HepG2 (cell line): ENCODE measurements at regions not wholly inside any gene's neighbourhood (a gene's known extent, or its start where the extent isn't known, plus 50 kb on each side); places are given as distances from the start of the nearest gene placed in this dataset.

Source experiments
- ATAC-seq: fragments of 200-7000 bp; cut with Tn5 transposase; 3 replicates; pipeline ENCODE4 v1.9.1; 2020; ENCODE audit warnings: mild to moderate bottlenecking, moderate library complexity
- BruUV-seq: library from RNA; stranded (reverse); fragments of 400-500 nt; replicated peaks from 2 replicates; lab custom pipeline; 2021; lab: Mats Ljungman, UMichigan
- CTCF ChIA-PET: fragments of 300-600 bp; formaldehyde crosslinking; extraction: SDS; loops from one replicate; lab custom pipeline; 2021; ENCODE audit warnings: low total read pairs, inconsistent platforms, low intra/inter-chr PET ratio; lab: Yijun Ruan, JAX
- POLR2A ChIA-PET: fragments of 350-600 bp; sonication (Branson Sonifier 250); formaldehyde crosslinking; loops from one replicate; lab custom pipeline; 2020; ENCODE audit warnings: antibody characterized with exemption, inconsistent platforms; lab: Yijun Ruan, JAX
- DNase-seq: peaks from one replicate; pipeline ENCODE4 v3.0.0-alpha.2; 2015; ENCODE audit warnings: low spot score
- FAIRE-seq: peaks from 3 replicates; lab custom pipeline; 2011; peaks lifted over from hg19 to GRCh38; lab: Jason Lieb, UNC
- H2AFZ ChIP-seq: one replicate; pipeline ENCODE4 v1.6.1; 2011; ENCODE audit warnings: low read length, inconsistent platforms
- H3K27ac ChIP-seq: fragments of 300-600 bp; 3 replicates; pipeline ENCODE4 v1.8.0; 2011; ENCODE audit warnings: mixed run types, mild to moderate bottlenecking, mixed read lengths, low read length, inconsistent platforms; ENCODE audit not compliant: insufficient read depth; ENCODE audit errors: extremely low read length
- H3K27me3 ChIP-seq, 2 experiments: fragments of 200-600 bp in 1 of 2; 2 replicates in 1 of 2; 3 replicates in 1 of 2; pipeline versions ENCODE4 v1.6.0 to v1.8.0; 2011; ENCODE audit warnings: low read length in 2 of 2, mild to moderate bottlenecking in 2 of 2, moderate library complexity in 2 of 2, inconsistent platforms in 1 of 2; ENCODE audit not compliant: insufficient read depth in 2 of 2, control insufficient read depth in 1 of 2
- H3K36me3 ChIP-seq, 2 experiments: fragments of 200-600 bp in 1 of 2; replicated peaks in 1 of 2; 2 replicates in 1 of 2; 3 replicates in 1 of 2; pipeline versions ENCODE4 v1.5.1 to v1.8.0; 2011; ENCODE audit warnings: low read length in 2 of 2, inconsistent platforms in 1 of 2; ENCODE audit not compliant: insufficient read depth in 2 of 2, control insufficient read depth in 1 of 2
- H3K4me1 ChIP-seq: 2 replicates; pipeline ENCODE4 v1.5.1; 2012; ENCODE audit warnings: low read length, inconsistent platforms; ENCODE audit not compliant: insufficient read depth
- H3K4me2 ChIP-seq: 2 replicates; pipeline ENCODE4 v1.6.0; 2011; ENCODE audit warnings: low read depth, low read length, inconsistent platforms
- H3K4me3 ChIP-seq, 3 experiments: fragments of 200-600 bp in 1 of 3; sonication (generic), shearing (Covaris generic) in 1 of 3; replicated peaks in 1 of 3; 2 replicates each; pipeline ENCODE4 v1.5.1; 2011 to 2016; ENCODE audit warnings: low read length in 3 of 3, inconsistent platforms in 2 of 3, low read depth in 2 of 3, mild to moderate bottlenecking in 2 of 3, control low read depth in 1 of 3, mixed read lengths in 1 of 3; ENCODE audit not compliant: insufficient read depth in 1 of 3
- H3K79me2 ChIP-seq: one replicate; pipeline ENCODE4 v1.6.1; 2011; ENCODE audit warnings: low read length, inconsistent platforms; ENCODE audit not compliant: insufficient read depth
- H3K9ac ChIP-seq: 2 replicates; pipeline ENCODE4 v1.6.0; 2011; ENCODE audit warnings: mild to moderate bottlenecking, low read depth, low read length, inconsistent platforms; ENCODE audit not compliant: insufficient read depth
- H3K9me3 ChIP-seq: 2 replicates; pipeline ENCODE4 v1.5.1; 2012; ENCODE audit warnings: mild to moderate bottlenecking, low read length
- H4K20me1 ChIP-seq: 2 replicates; pipeline ENCODE4 v1.6.0; 2011; ENCODE audit warnings: inconsistent platforms, mild to moderate bottlenecking, low read length, moderate library complexity; ENCODE audit not compliant: insufficient read depth
- CENPT ChIP-seq: sonication (generic); formaldehyde crosslinking; IDR thresholded peaks from 2 replicates; pipeline ENCODE4 v1.8.0; 2022; ENCODE audit warnings: low read depth, mild to moderate bottlenecking, moderate library complexity, missing genetic modification reagents
- DRAP1 ChIP-seq: IDR thresholded peaks from 2 replicates; pipeline ENCODE4 v1.6.1; 2016; ENCODE audit warnings: missing genetic modification reagents, missing compliant biosample characterization
- HIC2 ChIP-seq: sonication (generic); formaldehyde crosslinking; IDR thresholded peaks from 2 replicates; pipeline ENCODE4 v1.9.0; 2022; ENCODE audit warnings: low read depth, missing genetic modification reagents
- RXRB ChIP-seq: IDR thresholded peaks from 2 replicates; pipeline ENCODE4 v1.6.1; 2016; ENCODE audit warnings: borderline replicate concordance, missing genetic modification reagents, missing compliant biosample characterization
- ZBTB33 ChIP-seq: sonication (generic); formaldehyde crosslinking; IDR thresholded peaks from 2 replicates; pipeline ENCODE4 v1.4.0; 2020; ENCODE audit warnings: missing genetic modification reagents
- ZBTB40 ChIP-seq, 2 experiments: fragments of 450-650 bp in 1 of 2; sonication (generic) in 1 of 2; formaldehyde crosslinking in 1 of 2; IDR thresholded peaks; 2 replicates each; pipeline versions ENCODE4 v1.6.1 to v1.8.0; 2016 to 2022; ENCODE audit warnings: antibody characterized with exemption in 1 of 2, mild to moderate bottlenecking in 1 of 2, missing genetic modification reagents in 1 of 2
- ZFP36L1 ChIP-seq: sonication (generic); formaldehyde crosslinking; IDR thresholded peaks from 2 replicates; pipeline ENCODE4 v1.8.0; 2022; ENCODE audit warnings: mild to moderate bottlenecking, missing genetic modification reagents, moderate library complexity
- ZMYM3 ChIP-seq: sonication (generic); formaldehyde crosslinking; IDR thresholded peaks from 2 replicates; pipeline ENCODE4 v1.5.1; 2020; ENCODE audit warnings: mild to moderate bottlenecking, missing genetic modification reagents
- ZNF260 ChIP-seq: sonication (generic); formaldehyde crosslinking; IDR thresholded peaks from 2 replicates; pipeline ENCODE4 v1.4.0; 2020; ENCODE audit warnings: missing genetic modification reagents, low read depth, mild to moderate bottlenecking, borderline replicate concordance
- ZNF782 ChIP-seq: sonication (generic); formaldehyde crosslinking; IDR thresholded peaks from 2 replicates; pipeline ENCODE4 v1.4.0; 2020; ENCODE audit warnings: missing genetic modification reagents, mild to moderate bottlenecking, borderline replicate concordance
- WGBS: methylation state at CpG from one replicate; pipeline ENCODE4 v1.1.6; 2017; ENCODE audit warnings: low lambda C conversion rate; 5-methylcytosine and 5-hydroxymethylcytosine counted together
- in situ Hi-C: cut with HindIII; loops from 2 replicates; pipeline ENCODE4 v1.10.0; 2017; ENCODE audit warnings: low pct_unique_long_range_greater_than_20kb; ENCODE audit not compliant: extremely low pct_ligation_motif_present
- intact Hi-C: fragments of 100-400 bp; cut with micrococcal nuclease; formaldehyde crosslinking; loops from one replicate; pipeline ENCODE4 v1.10.0; 2022; ENCODE audit not compliant: unreplicated experiment

- no peak for TF ChIP-seq HIC2
- TF ChIP-seq ZMYM3 (CRISPR knock-in tag), result no peak
- no peak for TF ChIP-seq ZNF260 (CRISPR knock-in tag)
Observed at GRCh38 chr2:52974127-52974526, 793.5 kb upstream of the CHAC2 start (continued).

GRCh38 chr2:52970642-52971041 lies 797.0 kb upstream of the CHAC2 start:
- in situ Hi-C loops (no loop called here), intact Hi-C loops (no loop called here)
- Histone ChIP-seq H4K20me1 (no peaks in the 10 kb centered on the region), H3K9ac (no peak overlapping the region), H3K4me1 (no peaks in the 10 kb centered on the region), H2AFZ (no peak overlapping the region), H3K36me3 (no peaks in the 10 kb centered on the region), H3K27ac (no peak overlapping the region), H3K4me3 (no peak overlapping the region), H3K79me2 (no peaks in the 10 kb centered on the region), H3K9me3 (no peaks in the 10 kb centered on the region), H3K27me3 (no peaks in the 10 kb centered on the region), H3K4me2 (no peak overlapping the region)
- BruUV-seq, result no TSS peak
- 0% methylated on average over 1 of the region's 1 CpG for WGBS
- POLR2A ChIA-PET, result no interaction called here
- no peak for FAIRE-seq
- CTCF ChIA-PET, result no interaction called here
- DNase-seq, result no peak
- no peak for ATAC-seq
- TF ChIP-seq CENPT (CRISPR knock-in tag) (no peak), ZBTB33 (CRISPR knock-in tag) (no peak), DRAP1 (CRISPR knock-in tag) (no peak), ZFP36L1 (CRISPR knock-in tag) (no peak), ZBTB40 (IDR thresholded peaks at IDR 0.05) (no peak), ZBTB40 (CRISPR knock-in tag; IDR thresholded peaks at IDR 0.05) (no peak), RXRB (CRISPR knock-in tag) (no peak), ZNF782 (CRISPR knock-in tag) (no peak)
